Ovary (tissue), 3 donors: ENCODE measurements at regions not wholly inside any gene's neighbourhood (a gene's known extent, or its start where the extent isn't known, plus 50 kb on each side); places are given as distances from the start of the nearest gene placed in this dataset.

Experiments used
- CTCF ChIP-seq, 3 donors: fragments of 450-650 bp in 2 of 3; fragments of 200-600 bp in 1 of 3; IDR thresholded peaks; one replicate each; pipeline versions ENCODE4 v1.5.1 to v1.8.0; 2016 to 2022; ENCODE audit warnings: antibody characterized with exemption in 3 of 3, mild to moderate bottlenecking in 1 of 3
- EP300 ChIP-seq: sonication (generic); formaldehyde crosslinking; IDR thresholded peaks from one replicate; pipeline ENCODE4 v1.6.1; 2017; ENCODE audit warnings: antibody characterized with exemption
- POLR2A ChIP-seq: fragments of 450-650 bp; IDR thresholded peaks from one replicate; pipeline ENCODE4 v1.6.1; 2017; ENCODE audit warnings: antibody characterized with exemption, mild to moderate bottlenecking, moderate library complexity
- donor health status: DM: no; HTN: no; CAD: no.

- TF ChIP-seq POLR2A (no peak), CTCF (IDR thresholded peaks at IDR 0.05) (no peak), EP300 (no peak)
Observed at GRCh38 chr12:124201248-124201647, 93.6 kb upstream of the RFLNA start.
